PC-3 (cell line): ENCODE measurements at regions not wholly inside any gene's neighbourhood (a gene's known extent, or its start where the extent isn't known, plus 50 kb on each side); places are given as distances from the start of the nearest gene placed in this dataset.

Experiments
- ATAC-seq: fragments of 200-7000 bp; cut with Tn5 transposase; 2 replicates; pipeline ENCODE4 v1.9.1; 2020; ENCODE audit warnings: mild to moderate bottlenecking, moderate library complexity
- BruUV-seq: library from RNA; stranded (reverse); fragments of 400-500 nt; replicated peaks from 2 replicates; lab custom pipeline; 2021; lab: Mats Ljungman, UMichigan
- CTCF ChIA-PET: fragments of 300-600 bp; sonication (Branson Sonifier 250); formaldehyde crosslinking; loops from one replicate; lab custom pipeline; 2022; ENCODE audit warnings: antibody characterized with exemption; lab: Charles Lee
- POLR2A ChIA-PET: fragments of 300-600 bp; sonication (Branson Sonifier 250); formaldehyde crosslinking; loops from one replicate; lab custom pipeline; 2022; ENCODE audit warnings: antibody characterized with exemption; ENCODE audit not compliant: unreplicated experiment; lab: Charles Lee
- DNase-seq: peaks from one replicate; pipeline ENCODE4 v3.0.0-alpha.2; 2015
- H2AFZ ChIP-seq: fragments of 300-600 bp; sonication (generic); 2 replicates; pipeline ENCODE4 v1.6.0; 2016; ENCODE audit warnings: antibody characterized with exemption, low read length
- H3F3A ChIP-seq: fragments of 300-600 bp; sonication (generic); one replicate; pipeline ENCODE4 v1.6.0; 2017; ENCODE audit warnings: antibody characterized with exemption, low read length, control low read depth, mild to moderate bottlenecking; ENCODE audit not compliant: unreplicated experiment
- H3K27ac ChIP-seq: fragments of 300-600 bp; sonication (generic); 2 replicates; pipeline ENCODE4 v1.5.1; 2016; ENCODE audit warnings: mild to moderate bottlenecking, low read length
- H3K27me3 ChIP-seq: fragments of 300-600 bp; sonication (generic); 2 replicates; pipeline ENCODE4 v1.6.1; 2016; ENCODE audit warnings: low read length, mixed read lengths
- H3K36me3 ChIP-seq: fragments of 300-600 bp; sonication (generic); 2 replicates; pipeline ENCODE4 v1.6.1; 2016; ENCODE audit warnings: low read depth, mixed run types, low read length, mixed read lengths
- H3K4me1 ChIP-seq: fragments of 300-600 bp; sonication (generic); 2 replicates; pipeline ENCODE4 v1.5.1; 2016; ENCODE audit warnings: low read length; ENCODE audit not compliant: insufficient read depth
- H3K4me2 ChIP-seq: fragments of 300-600 bp; sonication (generic); 2 replicates; pipeline ENCODE4 v1.6.0; 2016; ENCODE audit warnings: low read length
- H3K4me3 ChIP-seq: fragments of 300-600 bp; sonication (generic); 2 replicates; pipeline ENCODE4 v1.5.1; 2016; ENCODE audit warnings: mild to moderate bottlenecking, low read length, mixed read lengths
- H3K79me2 ChIP-seq: fragments of 300-600 bp; sonication (generic); 2 replicates; pipeline ENCODE4 v1.6.1; 2017; ENCODE audit warnings: low read length, mixed read lengths
- H3K9ac ChIP-seq: fragments of 300-600 bp; sonication (generic); 2 replicates; pipeline ENCODE4 v1.6.0; 2016; ENCODE audit warnings: mild to moderate bottlenecking, low read length
- H3K9me2 ChIP-seq: fragments of 300-600 bp; sonication (generic); replicated peaks from 2 replicates; pipeline ENCODE4 v1.6.1; 2016; ENCODE audit warnings: mixed run types, low read length, mixed read lengths
- H3K9me3 ChIP-seq: fragments of 300-600 bp; sonication (generic); 2 replicates; pipeline ENCODE4 v1.6.1; 2016; ENCODE audit warnings: low read length, mixed read lengths
- H4K20me1 ChIP-seq: fragments of 300-600 bp; sonication (generic); 2 replicates; pipeline ENCODE4 v1.6.1; 2016; ENCODE audit warnings: low read length, mixed read lengths
- CTCF ChIP-seq: fragments of 300-600 bp; sonication (generic); conservative IDR thresholded peaks from 2 replicates; pipeline ENCODE4 v1.5.1; 2017; ENCODE audit warnings: antibody characterized with exemption, low read depth, mild to moderate bottlenecking, low read length
- EZH2 ChIP-seq: fragments of 300-600 bp; sonication (generic); IDR thresholded peaks from one replicate; pipeline ENCODE4 v1.6.1; 2017; ENCODE audit warnings: antibody characterized with exemption, mild to moderate bottlenecking, low read length; ENCODE audit not compliant: unreplicated experiment
- EZH2phosphoT487 ChIP-seq: fragments of 300-600 bp; sonication (generic); IDR thresholded peaks from 2 replicates; pipeline ENCODE4 v1.6.1; 2018; ENCODE audit warnings: mild to moderate bottlenecking, antibody characterized with exemption, low read length, borderline replicate concordance
- intact Hi-C: fragments of 100-400 bp; cut with micrococcal nuclease; formaldehyde crosslinking; loops from 2 replicates; pipeline ENCODE4 v1.9.0; 2023

GRCh38 chr10:121244818-121245217 is 353.4 kb downstream of the FGFR2 start:
- no peak overlapping the region for H2AFZ ChIP-seq
- H3F3A ChIP-seq: no peaks in the 10 kb centered on the region
- intact Hi-C loops: no loop called here
- no peak overlapping the region for H3K27ac ChIP-seq
- TF ChIP-seq EZH2 (no peak), CTCF (no peak), EZH2phosphoT487 (no peak)
- no peak for DNase-seq
- BruUV-seq: no TSS peak
- no peak for ATAC-seq
- no peaks in the 10 kb centered on the region for H3K27me3 ChIP-seq
- no peaks in the 10 kb centered on the region for H4K20me1 ChIP-seq
- no peaks in the 10 kb centered on the region for H3K4me1 ChIP-seq
- no peak overlapping the region for H3K4me3 ChIP-seq
- ChIA-PET CTCF (no interaction called here), POLR2A (no interaction called here)
- H3K79me2 ChIP-seq: no peaks in the 10 kb centered on the region
- H3K9me2 ChIP-seq: no peaks in the 10 kb centered on the region
- H3K9ac ChIP-seq: no peak overlapping the region
- H3K9me3 ChIP-seq: no peaks in the 10 kb centered on the region
- H3K36me3 ChIP-seq: no peaks in the 10 kb centered on the region
- no peak overlapping the region for H3K4me2 ChIP-seq

- Histone ChIP-seq H3K9me3 (no peaks in the 10 kb centered on the region), H3K4me1 (no peaks in the 10 kb centered on the region), H3K27ac (no peak overlapping the region), H3F3A (no peaks in the 10 kb centered on the region), H3K4me2 (no peak overlapping the region), H4K20me1 (no peaks in the 10 kb centered on the region), H3K9me2 (no peaks in the 10 kb centered on the region), H3K4me3 (no peak overlapping the region), H3K79me2 (no peaks in the 10 kb centered on the region), H3K9ac (no peak overlapping the region), H3K27me3 (no peaks in the 10 kb centered on the region), H2AFZ (no peak overlapping the region), H3K36me3 (no peaks in the 10 kb centered on the region)
- intact Hi-C loops: no loop called here
- DNase-seq (no peak), ATAC-seq (no peak)
- BruUV-seq: no TSS peak
- CTCF ChIA-PET: no interaction called here
- POLR2A ChIA-PET: no interaction called here
- TF ChIP-seq CTCF (no peak), EZH2phosphoT487 (no peak), EZH2 (no peak)
Observed at GRCh38 chr10:121245754-121246153, 352.5 kb downstream of the FGFR2 start.

- Histone ChIP-seq H3K9ac (no peak overlapping the region), H3K27ac (no peak overlapping the region), H3K27me3 (no peaks in the 10 kb centered on the region), H3K36me3 (no peaks in the 10 kb centered on the region), H3K9me3 (no peaks in the 10 kb centered on the region), H3F3A (no peaks in the 10 kb centered on the region), H3K4me1 (no peaks in the 10 kb centered on the region), H2AFZ (no peak overlapping the region), H4K20me1 (no peaks in the 10 kb centered on the region), H3K9me2 (no peaks in the 10 kb centered on the region), H3K79me2 (no peaks in the 10 kb centered on the region), H3K4me3 (no peak overlapping the region), H3K4me2 (no peak overlapping the region)
- ChIA-PET POLR2A (no interaction called here), CTCF (no interaction called here)
- TF ChIP-seq EZH2 (no peak), EZH2phosphoT487 (no peak), CTCF (no peak)
- BruUV-seq: no TSS peak
- intact Hi-C loops: no loop called here
- ATAC-seq (no peak), DNase-seq (no peak)
Observed at GRCh38 chr10:121248266-121248665, 350.0 kb downstream of the FGFR2 start.
